Suprapubic skin (tissue), 4 donors: ENCODE measurements at regions not wholly inside any gene's neighbourhood (a gene's known extent, or its start where the extent isn't known, plus 50 kb on each side); places are given as distances from the start of the nearest gene placed in this dataset.

Experiments
- CTCF ChIP-seq, 2 donors: fragments of 200-600 bp in 1 of 2; fragments of 450-650 bp in 1 of 2; sonication (generic) in 1 of 2; IDR thresholded peaks; one replicate each; pipeline ENCODE4 v1.5.1; 2016 to 2019; ENCODE audit warnings: antibody characterized with exemption in 2 of 2, mild to moderate bottlenecking in 1 of 2, moderate library complexity in 1 of 2
- EP300 ChIP-seq: sonication (generic); formaldehyde crosslinking; IDR thresholded peaks from one replicate; pipeline ENCODE4 v1.6.1; 2017; ENCODE audit warnings: antibody characterized with exemption
- POLR2A ChIP-seq, 2 donors: fragments of 450-650 bp; IDR thresholded peaks; one replicate each; pipeline ENCODE4 v1.6.1; 2017; ENCODE audit warnings: antibody characterized with exemption in 2 of 2, mild to moderate bottlenecking in 2 of 2, moderate library complexity in 2 of 2
- POLR2AphosphoS5 ChIP-seq, 3 donors: sonication (generic); formaldehyde crosslinking; IDR thresholded peaks; one replicate each; pipeline ENCODE4 v1.6.1; 2017; ENCODE audit warnings: antibody characterized with exemption in 3 of 3

- no peak for TF ChIP-seq POLR2A (IDR thresholded peaks at IDR 0.05)
- TF ChIP-seq EP300: no peak
- no peak for TF ChIP-seq CTCF (IDR thresholded peaks at IDR 0.05)
- no peak for TF ChIP-seq POLR2AphosphoS5 (IDR thresholded peaks at IDR 0.05)
These were observed 210.9 kb upstream of the GGTLC1 start for GRCh38 chr20:24199501-24199900.
